ENCODE measurements at regions not wholly inside any gene's neighbourhood (a gene's known extent, or its start where the extent isn't known, plus 50 kb on each side); places are given as distances from the start of the nearest gene placed in this dataset.

DNA sequence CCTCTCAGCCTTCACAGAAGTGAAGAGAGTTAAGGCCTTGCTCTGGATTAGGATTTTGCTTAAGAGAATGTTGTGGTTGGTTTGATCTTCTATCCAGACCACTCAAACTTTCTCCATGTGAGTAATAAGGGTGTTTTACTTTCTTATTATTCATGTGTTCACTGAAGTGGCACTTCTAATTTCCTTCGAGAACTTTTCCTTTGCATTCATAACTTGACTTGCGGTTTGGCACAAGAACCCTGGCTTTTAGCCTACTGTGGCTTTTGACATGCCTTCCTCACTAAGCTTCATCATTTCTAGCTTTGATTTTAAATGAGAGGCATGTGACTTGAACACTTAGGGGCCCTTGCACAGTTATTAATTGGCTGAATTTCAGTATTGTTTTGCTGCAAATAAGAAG, 166.1 kb upstream of the OPRM1 start:
- TF ChIP-seq, protein P1, sequence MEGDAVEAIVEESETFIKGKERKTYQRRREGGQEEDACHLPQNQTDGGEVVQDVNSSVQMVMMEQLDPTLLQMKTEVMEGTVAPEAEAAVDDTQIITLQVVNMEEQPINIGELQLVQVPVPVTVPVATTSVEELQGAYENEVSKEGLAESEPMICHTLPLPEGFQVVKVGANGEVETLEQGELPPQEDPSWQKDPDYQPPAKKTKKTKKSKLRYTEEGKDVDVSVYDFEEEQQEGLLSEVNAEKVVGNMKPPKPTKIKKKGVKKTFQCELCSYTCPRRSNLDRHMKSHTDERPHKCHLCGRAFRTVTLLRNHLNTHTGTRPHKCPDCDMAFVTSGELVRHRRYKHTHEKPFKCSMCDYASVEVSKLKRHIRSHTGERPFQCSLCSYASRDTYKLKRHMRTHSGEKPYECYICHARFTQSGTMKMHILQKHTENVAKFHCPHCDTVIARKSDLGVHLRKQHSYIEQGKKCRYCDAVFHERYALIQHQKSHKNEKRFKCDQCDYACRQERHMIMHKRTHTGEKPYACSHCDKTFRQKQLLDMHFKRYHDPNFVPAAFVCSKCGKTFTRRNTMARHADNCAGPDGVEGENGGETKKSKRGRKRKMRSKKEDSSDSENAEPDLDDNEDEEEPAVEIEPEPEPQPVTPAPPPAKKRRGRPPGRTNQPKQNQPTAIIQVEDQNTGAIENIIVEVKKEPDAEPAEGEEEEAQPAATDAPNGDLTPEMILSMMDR (IDR thresholded peaks at IDR 0.05; ENCODE audit: poor library complexity, severe bottlenecking) = no peak
- TF ChIP-seq RAD21 (conservative IDR thresholded peaks at IDR 0.05) = no peak

Measured in neural cell (in vitro differentiated cells).